Effector memory CD4-positive, alpha-beta T cell (primary cell): ENCODE measurements at regions not wholly inside any gene's neighbourhood (a gene's known extent, or its start where the extent isn't known, plus 50 kb on each side); places are given as distances from the start of the nearest gene placed in this dataset.

Source experiments
- DNase-seq, 3 donors: peaks; one replicate each; pipeline ENCODE4 v3.0.0-alpha.2; 2020
- H3K27ac ChIP-seq: 2 replicates; pipeline ENCODE4 v1.7.0; 2013; ENCODE audit warnings: mild to moderate bottlenecking, low read length, moderate library complexity; ENCODE audit not compliant: insufficient read depth, poor library complexity, severe bottlenecking
- H3K27me3 ChIP-seq: replicated peaks from 2 replicates; pipeline ENCODE4 v1.7.0; 2013; ENCODE audit warnings: mild to moderate bottlenecking, low read length; ENCODE audit not compliant: insufficient read depth, control insufficient read depth, poor library complexity, severe bottlenecking
- H3K36me3 ChIP-seq: 2 replicates; pipeline ENCODE4 v1.7.0; 2013; ENCODE audit warnings: mild to moderate bottlenecking, low read length, moderate library complexity; ENCODE audit not compliant: control insufficient read depth, insufficient read depth
- H3K4me1 ChIP-seq: 2 replicates; pipeline ENCODE4 v1.7.0; 2013; ENCODE audit warnings: low read length, mild to moderate bottlenecking; ENCODE audit not compliant: control insufficient read depth, insufficient read depth, poor library complexity, severe bottlenecking
- H3K4me3 ChIP-seq: 2 replicates; pipeline ENCODE4 v1.7.0; 2013; ENCODE audit warnings: low read length, low read depth, mild to moderate bottlenecking; ENCODE audit not compliant: insufficient read depth, poor library complexity, severe bottlenecking
- H3K9me3 ChIP-seq: 2 replicates; pipeline ENCODE4 v1.7.0; 2013; ENCODE audit warnings: mild to moderate bottlenecking, low read length, moderate library complexity; ENCODE audit not compliant: control insufficient read depth

GRCh38 chr2:37788602-37789209 is 117.3 kb upstream of the CDC42EP3 start:
- DNase-seq, result no peak
- Histone ChIP-seq H3K36me3 (no peaks in the 10 kb centered on the region), H3K27ac (no peak overlapping the region), H3K9me3 (no peaks in the 10 kb centered on the region), H3K4me1 (no peaks in the 10 kb centered on the region), H3K27me3 (no peaks in the 10 kb centered on the region), H3K4me3 (no peak overlapping the region)

DNA sequence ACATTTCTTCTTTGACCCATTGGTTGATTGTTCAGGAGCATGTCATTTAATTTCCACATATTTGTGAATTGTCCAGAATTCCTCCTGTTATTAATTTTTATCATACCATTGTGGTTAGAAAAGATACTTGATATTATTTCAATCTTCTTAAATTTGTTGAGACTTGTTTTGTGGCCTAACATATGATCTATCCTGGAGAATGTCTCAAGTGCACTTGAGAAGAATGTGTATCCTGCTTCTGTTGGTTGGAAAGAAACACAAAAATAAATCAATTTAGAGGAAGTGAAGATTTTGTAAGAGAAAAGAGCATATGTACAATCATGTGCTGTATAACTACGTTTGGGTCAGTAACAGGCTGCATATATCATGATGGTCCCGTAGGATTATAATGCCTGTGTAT is 118.6 kb upstream of the CDC42EP3 start:
- H3K27ac ChIP-seq, result no peak overlapping the region

DNA sequence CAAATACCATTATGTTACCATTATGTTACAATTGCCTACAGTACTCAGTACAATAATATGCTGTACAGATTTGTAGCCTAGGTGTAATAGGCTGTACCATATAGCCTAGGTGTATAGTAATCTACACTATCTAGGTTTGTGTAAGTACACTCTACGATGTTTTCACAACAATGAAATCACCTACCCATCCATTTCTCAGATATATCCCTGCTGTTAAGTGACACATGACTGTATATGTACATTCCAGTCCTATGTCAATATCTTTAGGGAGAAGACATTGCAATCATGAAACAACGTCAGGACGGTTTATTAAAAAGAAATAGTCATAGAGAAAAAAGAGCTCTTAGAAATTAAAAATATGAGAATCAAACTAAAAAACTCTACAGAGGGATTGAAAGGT is 119.0 kb upstream of the CDC42EP3 start:
- no peak overlapping the region for H3K27ac ChIP-seq

More for the DNA sequence above, 118.6 kb upstream of the CDC42EP3 start:
- Histone ChIP-seq H3K9me3 (no peaks in the 10 kb centered on the region), H3K27me3 (no peaks in the 10 kb centered on the region), H3K4me1 (no peaks in the 10 kb centered on the region), H3K36me3 (no peaks in the 10 kb centered on the region), H3K4me3 (no peak overlapping the region)
- no peak for DNase-seq

GRCh38 chr2:37792366-37792765 is 120.9 kb upstream of the CDC42EP3 start:
- no peaks in the 10 kb centered on the region for H3K4me1 ChIP-seq
- H3K27me3 ChIP-seq, result no peaks in the 10 kb centered on the region
- no peak overlapping the region for H3K27ac ChIP-seq
- no peak for DNase-seq
- H3K4me3 ChIP-seq, result no peak overlapping the region
- no peaks in the 10 kb centered on the region for H3K9me3 ChIP-seq
- no peaks in the 10 kb centered on the region for H3K36me3 ChIP-seq

More for the DNA sequence above, 119.0 kb upstream of the CDC42EP3 start:
- Histone ChIP-seq H3K36me3 (no peaks in the 10 kb centered on the region), H3K4me1 (no peaks in the 10 kb centered on the region), H3K4me3 (no peak overlapping the region), H3K27me3 (no peaks in the 10 kb centered on the region), H3K9me3 (no peaks in the 10 kb centered on the region)
- no peak for DNase-seq

GRCh38 chr2:37793004-37793403 is 121.6 kb upstream of the CDC42EP3 start:
- no peak for DNase-seq
- no peaks in the 10 kb centered on the region for H3K27me3 ChIP-seq
- no peak overlapping the region for H3K27ac ChIP-seq
- no peaks in the 10 kb centered on the region for H3K4me1 ChIP-seq
- no peak overlapping the region for H3K4me3 ChIP-seq
- no peaks in the 10 kb centered on the region for H3K9me3 ChIP-seq
- H3K36me3 ChIP-seq, result no peaks in the 10 kb centered on the region

- Histone ChIP-seq H3K27me3 (no peaks in the 10 kb centered on the region), H3K4me3 (no peak overlapping the region), H3K9me3 (no peaks in the 10 kb centered on the region), H3K27ac (no peak overlapping the region), H3K36me3 (no peaks in the 10 kb centered on the region), H3K4me1 (no peaks in the 10 kb centered on the region)
- no peak for DNase-seq
Measured at GRCh38 chr2:37794717-37795116, 123.3 kb upstream of the CDC42EP3 start.

- Histone ChIP-seq H3K36me3 (no peaks in the 10 kb centered on the region), H3K9me3 (no peaks in the 10 kb centered on the region), H3K27me3 (no peaks in the 10 kb centered on the region), H3K4me1 (no peaks in the 10 kb centered on the region), H3K27ac (no peak overlapping the region), H3K4me3 (no peak overlapping the region)
- no peak for DNase-seq
Measured at GRCh38 chr2:37795456-37795855, 124.0 kb upstream of the CDC42EP3 start.

DNA sequence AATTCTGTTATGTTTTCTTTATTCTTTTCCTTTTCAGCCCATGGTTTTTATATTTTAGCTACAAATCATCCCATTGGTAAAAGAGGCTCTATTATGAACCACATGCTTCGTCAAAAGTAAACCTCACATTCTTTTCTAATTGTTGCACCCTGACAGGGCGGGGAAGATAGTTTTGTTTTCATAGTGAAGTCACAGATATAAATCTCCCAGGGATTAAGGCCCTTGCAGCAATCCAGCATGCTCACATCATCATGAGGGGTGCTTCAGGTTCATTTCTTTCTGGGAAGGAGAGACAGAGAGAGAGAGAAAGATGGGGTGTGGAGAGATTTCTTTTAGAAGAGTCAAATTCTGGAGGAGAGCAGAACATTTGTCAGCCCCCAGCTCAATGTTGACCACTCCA is 124.5 kb upstream of the CDC42EP3 start:
- Histone ChIP-seq H3K27ac (no peak overlapping the region), H3K9me3 (no peaks in the 10 kb centered on the region), H3K36me3 (no peaks in the 10 kb centered on the region), H3K4me1 (no peaks in the 10 kb centered on the region), H3K4me3 (no peak overlapping the region), H3K27me3 (no peaks in the 10 kb centered on the region)
- DNase-seq, result no peak

DNA sequence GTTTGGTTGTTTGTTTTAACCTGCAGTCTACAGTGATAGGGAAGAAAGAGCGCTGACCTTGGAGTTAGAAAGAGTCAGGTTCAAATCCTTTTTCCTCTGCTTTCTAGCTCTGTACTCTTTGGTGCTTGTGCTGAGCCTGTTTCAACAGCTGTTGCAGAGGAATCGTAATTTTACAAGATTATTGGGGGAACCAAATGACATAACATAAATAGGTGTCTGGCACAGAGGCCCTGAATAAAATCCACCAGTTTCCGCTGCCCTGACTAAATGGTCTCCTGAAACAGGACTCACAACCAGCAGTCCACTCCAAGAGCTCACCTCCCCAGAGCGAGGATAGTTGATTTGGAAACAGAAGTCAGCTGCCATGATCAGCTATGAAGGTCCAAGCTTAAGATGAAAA is 125.0 kb upstream of the CDC42EP3 start:
- Histone ChIP-seq H3K9me3 (no peaks in the 10 kb centered on the region), H3K27ac (no peak overlapping the region), H3K4me3 (no peak overlapping the region), H3K4me1 (no peaks in the 10 kb centered on the region), H3K27me3 (no peaks in the 10 kb centered on the region), H3K36me3 (no peaks in the 10 kb centered on the region)
- DNase-seq, result no peak

GRCh38 chr2:37797081-37797480 is 125.6 kb upstream of the CDC42EP3 start:
- H3K36me3 ChIP-seq, result no peaks in the 10 kb centered on the region
- no peaks in the 10 kb centered on the region for H3K9me3 ChIP-seq
- no peak overlapping the region for H3K4me3 ChIP-seq
- DNase-seq, result no peak
- H3K4me1 ChIP-seq, result no peaks in the 10 kb centered on the region
- no peaks in the 10 kb centered on the region for H3K27me3 ChIP-seq
- H3K27ac ChIP-seq, result no peak overlapping the region
